ENCODE measurements at regions not wholly inside any gene's neighbourhood (a gene's known extent, or its start where the extent isn't known, plus 50 kb on each side); places are given as distances from the start of the nearest gene placed in this dataset.

GRCh38 chr16:75899163-75899562 lies 172.9 kb upstream of the CPHXL start:
- TF ChIP-seq CREB1 (CRISPR knock-in tag; IDR thresholded peaks at IDR 0.05; ENCODE audit: low read depth) (no peak), EZH2 (IDR thresholded peaks at IDR 0.05; ENCODE audit: low read depth, unreplicated experiment) (no peak), STAT1 (IDR thresholded peaks at IDR 0.05; ENCODE audit: unreplicated experiment) (no peak), EZH2phosphoT487 (IDR thresholded peaks at IDR 0.05; ENCODE audit: unreplicated experiment) (no peak), POLR2AphosphoS5 (IDR thresholded peaks at IDR 0.05; ENCODE audit: low read depth) (no peak), ETS1 (IDR thresholded peaks at IDR 0.05) (no peak), ZNF114 (CRISPR knock-in tag; IDR thresholded peaks at IDR 0.05) (no peak), JUNB (IDR thresholded peaks at IDR 0.05; ENCODE audit: unreplicated experiment) (no peak)
- TF ChIP-seq, protein P1, sequence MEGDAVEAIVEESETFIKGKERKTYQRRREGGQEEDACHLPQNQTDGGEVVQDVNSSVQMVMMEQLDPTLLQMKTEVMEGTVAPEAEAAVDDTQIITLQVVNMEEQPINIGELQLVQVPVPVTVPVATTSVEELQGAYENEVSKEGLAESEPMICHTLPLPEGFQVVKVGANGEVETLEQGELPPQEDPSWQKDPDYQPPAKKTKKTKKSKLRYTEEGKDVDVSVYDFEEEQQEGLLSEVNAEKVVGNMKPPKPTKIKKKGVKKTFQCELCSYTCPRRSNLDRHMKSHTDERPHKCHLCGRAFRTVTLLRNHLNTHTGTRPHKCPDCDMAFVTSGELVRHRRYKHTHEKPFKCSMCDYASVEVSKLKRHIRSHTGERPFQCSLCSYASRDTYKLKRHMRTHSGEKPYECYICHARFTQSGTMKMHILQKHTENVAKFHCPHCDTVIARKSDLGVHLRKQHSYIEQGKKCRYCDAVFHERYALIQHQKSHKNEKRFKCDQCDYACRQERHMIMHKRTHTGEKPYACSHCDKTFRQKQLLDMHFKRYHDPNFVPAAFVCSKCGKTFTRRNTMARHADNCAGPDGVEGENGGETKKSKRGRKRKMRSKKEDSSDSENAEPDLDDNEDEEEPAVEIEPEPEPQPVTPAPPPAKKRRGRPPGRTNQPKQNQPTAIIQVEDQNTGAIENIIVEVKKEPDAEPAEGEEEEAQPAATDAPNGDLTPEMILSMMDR (conservative IDR thresholded peaks at IDR 0.05; ENCODE audit: low read depth in 2 of 2): no peak
- TF ChIP-seq, protein P2, sequence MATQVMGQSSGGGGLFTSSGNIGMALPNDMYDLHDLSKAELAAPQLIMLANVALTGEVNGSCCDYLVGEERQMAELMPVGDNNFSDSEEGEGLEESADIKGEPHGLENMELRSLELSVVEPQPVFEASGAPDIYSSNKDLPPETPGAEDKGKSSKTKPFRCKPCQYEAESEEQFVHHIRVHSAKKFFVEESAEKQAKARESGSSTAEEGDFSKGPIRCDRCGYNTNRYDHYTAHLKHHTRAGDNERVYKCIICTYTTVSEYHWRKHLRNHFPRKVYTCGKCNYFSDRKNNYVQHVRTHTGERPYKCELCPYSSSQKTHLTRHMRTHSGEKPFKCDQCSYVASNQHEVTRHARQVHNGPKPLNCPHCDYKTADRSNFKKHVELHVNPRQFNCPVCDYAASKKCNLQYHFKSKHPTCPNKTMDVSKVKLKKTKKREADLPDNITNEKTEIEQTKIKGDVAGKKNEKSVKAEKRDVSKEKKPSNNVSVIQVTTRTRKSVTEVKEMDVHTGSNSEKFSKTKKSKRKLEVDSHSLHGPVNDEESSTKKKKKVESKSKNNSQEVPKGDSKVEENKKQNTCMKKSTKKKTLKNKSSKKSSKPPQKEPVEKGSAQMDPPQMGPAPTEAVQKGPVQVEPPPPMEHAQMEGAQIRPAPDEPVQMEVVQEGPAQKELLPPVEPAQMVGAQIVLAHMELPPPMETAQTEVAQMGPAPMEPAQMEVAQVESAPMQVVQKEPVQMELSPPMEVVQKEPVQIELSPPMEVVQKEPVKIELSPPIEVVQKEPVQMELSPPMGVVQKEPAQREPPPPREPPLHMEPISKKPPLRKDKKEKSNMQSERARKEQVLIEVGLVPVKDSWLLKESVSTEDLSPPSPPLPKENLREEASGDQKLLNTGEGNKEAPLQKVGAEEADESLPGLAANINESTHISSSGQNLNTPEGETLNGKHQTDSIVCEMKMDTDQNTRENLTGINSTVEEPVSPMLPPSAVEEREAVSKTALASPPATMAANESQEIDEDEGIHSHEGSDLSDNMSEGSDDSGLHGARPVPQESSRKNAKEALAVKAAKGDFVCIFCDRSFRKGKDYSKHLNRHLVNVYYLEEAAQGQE (IDR thresholded peaks at IDR 0.05; ENCODE audit: unreplicated experiment): no peak
- TF ChIP-seq, protein P3, sequence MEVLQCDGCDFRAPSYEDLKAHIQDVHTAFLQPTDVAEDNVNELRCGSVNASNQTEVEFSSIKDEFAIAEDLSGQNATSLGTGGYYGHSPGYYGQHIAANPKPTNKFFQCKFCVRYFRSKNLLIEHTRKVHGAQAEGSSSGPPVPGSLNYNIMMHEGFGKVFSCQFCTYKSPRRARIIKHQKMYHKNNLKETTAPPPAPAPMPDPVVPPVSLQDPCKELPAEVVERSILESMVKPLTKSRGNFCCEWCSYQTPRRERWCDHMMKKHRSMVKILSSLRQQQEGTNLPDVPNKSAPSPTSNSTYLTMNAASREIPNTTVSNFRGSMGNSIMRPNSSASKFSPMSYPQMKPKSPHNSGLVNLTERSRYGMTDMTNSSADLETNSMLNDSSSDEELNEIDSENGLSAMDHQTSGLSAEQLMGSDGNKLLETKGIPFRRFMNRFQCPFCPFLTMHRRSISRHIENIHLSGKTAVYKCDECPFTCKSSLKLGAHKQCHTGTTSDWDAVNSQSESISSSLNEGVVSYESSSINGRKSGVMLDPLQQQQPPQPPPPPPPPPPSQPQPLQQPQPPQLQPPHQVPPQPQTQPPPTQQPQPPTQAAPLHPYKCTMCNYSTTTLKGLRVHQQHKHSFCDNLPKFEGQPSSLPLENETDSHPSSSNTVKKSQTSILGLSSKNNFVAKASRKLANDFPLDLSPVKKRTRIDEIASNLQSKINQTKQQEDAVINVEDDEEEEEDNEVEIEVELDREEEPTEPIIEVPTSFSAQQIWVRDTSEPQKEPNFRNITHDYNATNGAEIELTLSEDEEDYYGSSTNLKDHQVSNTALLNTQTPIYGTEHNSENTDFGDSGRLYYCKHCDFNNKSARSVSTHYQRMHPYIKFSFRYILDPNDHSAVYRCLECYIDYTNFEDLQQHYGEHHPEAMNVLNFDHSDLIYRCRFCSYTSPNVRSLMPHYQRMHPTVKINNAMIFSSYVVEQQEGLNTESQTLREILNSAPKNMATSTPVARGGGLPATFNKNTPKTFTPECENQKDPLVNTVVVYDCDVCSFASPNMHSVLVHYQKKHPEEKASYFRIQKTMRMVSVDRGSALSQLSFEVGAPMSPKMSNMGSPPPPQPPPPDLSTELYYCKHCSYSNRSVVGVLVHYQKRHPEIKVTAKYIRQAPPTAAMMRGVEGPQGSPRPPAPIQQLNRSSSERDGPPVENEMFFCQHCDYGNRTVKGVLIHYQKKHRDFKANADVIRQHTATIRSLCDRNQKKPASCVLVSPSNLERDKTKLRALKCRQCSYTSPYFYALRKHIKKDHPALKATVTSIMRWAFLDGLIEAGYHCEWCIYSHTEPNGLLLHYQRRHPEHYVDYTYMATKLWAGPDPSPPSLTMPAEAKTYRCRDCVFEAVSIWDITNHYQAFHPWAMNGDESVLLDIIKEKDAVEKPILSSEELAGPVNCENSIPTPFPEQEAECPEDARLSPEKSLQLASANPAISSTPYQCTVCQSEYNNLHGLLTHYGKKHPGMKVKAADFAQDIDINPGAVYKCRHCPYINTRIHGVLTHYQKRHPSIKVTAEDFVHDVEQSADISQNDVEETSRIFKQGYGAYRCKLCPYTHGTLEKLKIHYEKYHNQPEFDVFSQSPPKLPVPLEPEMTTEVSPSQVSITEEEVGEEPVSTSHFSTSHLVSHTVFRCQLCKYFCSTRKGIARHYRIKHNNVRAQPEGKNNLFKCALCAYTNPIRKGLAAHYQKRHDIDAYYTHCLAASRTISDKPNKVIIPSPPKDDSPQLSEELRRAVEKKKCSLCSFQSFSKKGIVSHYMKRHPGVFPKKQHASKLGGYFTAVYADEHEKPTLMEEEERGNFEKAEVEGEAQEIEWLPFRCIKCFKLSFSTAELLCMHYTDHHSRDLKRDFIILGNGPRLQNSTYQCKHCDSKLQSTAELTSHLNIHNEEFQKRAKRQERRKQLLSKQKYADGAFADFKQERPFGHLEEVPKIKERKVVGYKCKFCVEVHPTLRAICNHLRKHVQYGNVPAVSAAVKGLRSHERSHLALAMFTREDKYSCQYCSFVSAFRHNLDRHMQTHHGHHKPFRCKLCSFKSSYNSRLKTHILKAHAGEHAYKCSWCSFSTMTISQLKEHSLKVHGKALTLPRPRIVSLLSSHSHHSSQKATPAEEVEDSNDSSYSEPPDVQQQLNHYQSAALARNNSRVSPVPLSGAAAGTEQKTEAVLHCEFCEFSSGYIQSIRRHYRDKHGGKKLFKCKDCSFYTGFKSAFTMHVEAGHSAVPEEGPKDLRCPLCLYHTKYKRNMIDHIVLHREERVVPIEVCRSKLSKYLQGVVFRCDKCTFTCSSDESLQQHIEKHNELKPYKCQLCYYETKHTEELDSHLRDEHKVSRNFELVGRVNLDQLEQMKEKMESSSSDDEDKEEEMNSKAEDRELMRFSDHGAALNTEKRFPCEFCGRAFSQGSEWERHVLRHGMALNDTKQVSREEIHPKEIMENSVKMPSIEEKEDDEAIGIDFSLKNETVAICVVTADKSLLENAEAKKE (CRISPR knock-in tag; IDR thresholded peaks at IDR 0.05): no peak

All from GM23338 (cell line).